IPS-15b (cell line): ENCODE measurements at regions not wholly inside any gene's neighbourhood (a gene's known extent, or its start where the extent isn't known, plus 50 kb on each side); places are given as distances from the start of the nearest gene placed in this dataset.

Source experiments
- H3K27me3 ChIP-seq: one replicate; pipeline ENCODE4 v1.6.1; 2013; ENCODE audit warnings: low read length; ENCODE audit not compliant: control insufficient read depth, insufficient read depth
- H3K36me3 ChIP-seq: one replicate; pipeline ENCODE4 v1.6.1; 2013; ENCODE audit warnings: low read length; ENCODE audit not compliant: control insufficient read depth, insufficient read depth
- H3K4me1 ChIP-seq: one replicate; pipeline ENCODE4 v1.6.1; 2013; ENCODE audit warnings: mild to moderate bottlenecking, low read length; ENCODE audit not compliant: control insufficient read depth, insufficient read depth
- H3K4me3 ChIP-seq: one replicate; pipeline ENCODE4 v1.5.1; 2013; ENCODE audit warnings: low read depth, low read length
- H3K9ac ChIP-seq: one replicate; pipeline ENCODE4 v1.6.1; 2013; ENCODE audit warnings: low read depth, mild to moderate bottlenecking, low read length
- H3K9me3 ChIP-seq: one replicate; pipeline ENCODE4 v1.6.1; 2013; ENCODE audit warnings: mild to moderate bottlenecking, low read length; ENCODE audit not compliant: control insufficient read depth, insufficient read depth

DNA sequence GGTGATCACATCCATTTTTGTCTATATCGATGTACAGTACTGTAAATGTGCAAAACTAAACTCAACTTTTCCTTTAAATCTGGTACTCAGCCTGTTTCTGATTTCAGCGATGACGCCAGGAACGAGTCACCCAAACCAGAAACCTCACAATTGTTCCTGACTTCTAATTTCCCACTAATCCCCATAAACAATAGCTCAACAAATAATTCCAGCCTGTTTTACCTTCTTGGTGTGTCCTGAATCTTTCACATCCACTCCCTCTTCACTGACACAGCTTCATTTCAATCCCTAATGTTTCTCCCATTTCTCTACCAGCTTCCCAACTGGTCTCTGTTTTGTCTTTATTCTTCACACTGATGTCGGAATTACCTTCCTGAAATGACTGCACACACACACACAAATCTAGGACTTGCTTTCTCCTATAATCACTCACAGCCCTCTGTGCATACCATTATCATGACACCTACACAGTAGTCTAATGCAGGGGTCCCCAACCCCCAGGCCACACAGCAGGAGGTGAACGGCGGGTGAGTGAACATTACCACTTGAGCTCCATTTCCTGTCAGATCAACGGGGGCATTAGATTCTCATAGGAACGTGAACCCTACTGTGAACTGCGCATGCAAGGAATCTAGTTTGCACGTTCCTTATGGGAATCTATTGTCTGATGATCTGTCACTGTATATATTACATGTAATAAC, 97.8 kb upstream of the SLC30A5 start:
- Histone ChIP-seq H3K4me3 (no peak overlapping the region), H3K9ac (no peak overlapping the region), H3K4me1 (no peaks in the 10 kb centered on the region), H3K9me3 (no peaks in the 10 kb centered on the region), H3K27me3 (no peaks in the 10 kb centered on the region), H3K36me3 (no peaks in the 10 kb centered on the region)

DNA sequence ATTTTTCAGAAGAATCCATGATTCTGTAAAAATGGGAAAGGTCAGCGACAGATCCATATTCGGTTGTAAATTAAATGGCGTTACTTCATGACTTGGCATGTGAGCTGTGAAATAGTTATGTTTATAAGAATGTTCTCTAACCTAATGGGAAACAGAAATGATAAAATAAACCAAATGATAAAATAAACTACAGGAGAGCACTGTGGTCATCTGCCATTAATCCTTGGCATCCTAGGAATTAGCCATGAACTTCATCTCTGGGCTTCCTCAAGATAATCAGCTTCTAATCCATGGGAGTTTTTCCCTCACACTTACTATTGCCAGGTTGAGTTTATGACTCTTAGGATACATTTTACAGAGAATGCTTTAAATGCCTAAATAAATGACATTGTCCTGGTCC, 94.6 kb upstream of the SLC30A5 start:
- Histone ChIP-seq H3K4me1 (no peaks in the 10 kb centered on the region), H3K9me3 (no peaks in the 10 kb centered on the region), H3K27me3 (no peaks in the 10 kb centered on the region), H3K9ac (no peak overlapping the region), H3K4me3 (no peak overlapping the region), H3K36me3 (no peaks in the 10 kb centered on the region)

DNA sequence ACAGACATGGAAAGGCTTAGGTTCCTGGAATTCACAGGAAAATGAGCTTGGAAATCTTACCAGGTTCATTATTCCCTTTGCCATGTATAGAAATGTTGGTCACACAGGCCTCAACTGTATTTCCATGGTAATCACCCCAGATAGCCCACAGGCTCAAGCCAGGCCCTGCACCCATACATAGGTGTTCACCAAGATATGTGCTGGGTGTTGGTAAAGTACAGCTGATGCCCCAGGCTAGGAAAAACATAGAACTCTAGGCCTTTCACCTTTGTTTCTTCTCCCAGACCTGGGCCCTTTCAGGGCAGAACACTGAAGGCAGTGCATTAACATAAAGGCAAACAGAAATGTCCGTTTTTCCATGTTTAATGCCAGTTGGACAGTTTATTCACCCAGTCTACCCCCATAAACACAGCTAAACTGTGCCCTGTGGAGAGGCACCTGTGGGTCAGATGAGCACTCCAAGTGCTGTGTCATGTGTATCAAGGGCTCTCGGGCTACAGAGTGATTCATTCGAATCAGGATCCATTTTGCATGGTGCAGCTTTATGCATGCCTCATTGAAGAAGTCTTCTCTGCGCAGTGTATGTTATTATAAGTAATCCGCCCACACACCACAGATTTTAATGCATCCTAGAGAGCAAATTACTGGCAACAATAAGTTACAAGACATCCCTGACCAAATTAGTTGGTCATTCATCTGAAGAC, 93.4 kb upstream of the SLC30A5 start:
- H3K4me1 ChIP-seq, result no peaks in the 10 kb centered on the region
- no peaks in the 10 kb centered on the region for H3K27me3 ChIP-seq
- no peak overlapping the region for H3K4me3 ChIP-seq
- H3K9me3 ChIP-seq, result no peaks in the 10 kb centered on the region
- H3K9ac ChIP-seq, result no peak overlapping the region
- no peaks in the 10 kb centered on the region for H3K36me3 ChIP-seq

DNA sequence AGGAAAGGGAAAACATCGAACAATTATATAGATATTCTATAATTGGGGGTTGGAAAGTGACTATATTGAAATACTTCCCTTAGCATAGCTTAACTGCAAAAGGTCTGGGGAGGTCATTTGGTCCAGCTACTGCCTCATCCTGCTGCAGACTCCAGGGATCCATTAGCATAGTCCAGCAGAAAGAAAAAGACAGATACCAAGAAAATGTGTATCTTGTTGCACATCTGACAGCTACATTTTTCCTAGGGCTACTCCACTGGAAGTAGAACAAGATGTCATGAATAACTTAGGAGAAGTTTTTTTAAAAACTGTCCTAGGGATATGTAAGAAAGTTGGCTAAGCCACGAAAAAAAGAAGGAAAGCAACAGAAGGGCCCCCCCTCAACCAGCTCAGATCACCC, 92.9 kb upstream of the SLC30A5 start:
- Histone ChIP-seq H3K4me1 (no peaks in the 10 kb centered on the region), H3K4me3 (no peak overlapping the region), H3K9ac (no peak overlapping the region), H3K27me3 (no peaks in the 10 kb centered on the region), H3K9me3 (no peaks in the 10 kb centered on the region), H3K36me3 (no peaks in the 10 kb centered on the region)

DNA sequence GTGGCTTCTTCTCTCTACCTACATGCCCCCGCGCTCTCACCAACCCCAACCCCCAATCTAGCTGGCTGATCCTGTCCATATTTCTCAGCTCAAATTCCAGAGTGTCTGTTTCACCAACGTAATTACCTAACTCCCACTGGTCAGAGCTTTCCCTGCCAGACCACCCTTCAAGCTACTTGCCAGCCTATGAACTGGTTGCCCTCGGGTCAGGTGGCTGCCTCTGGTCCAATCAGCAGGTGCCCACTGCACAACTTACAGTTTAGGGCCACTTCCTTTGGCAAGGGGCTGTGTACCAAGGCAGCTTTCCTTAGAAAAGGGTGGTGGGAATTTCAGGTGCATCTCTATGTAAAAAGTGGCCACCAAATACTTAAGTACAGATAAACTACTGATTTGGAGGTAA, 92.2 kb upstream of the SLC30A5 start:
- H3K4me3 ChIP-seq, result no peak overlapping the region
- no peaks in the 10 kb centered on the region for H3K4me1 ChIP-seq
- H3K9ac ChIP-seq, result no peak overlapping the region

DNA sequence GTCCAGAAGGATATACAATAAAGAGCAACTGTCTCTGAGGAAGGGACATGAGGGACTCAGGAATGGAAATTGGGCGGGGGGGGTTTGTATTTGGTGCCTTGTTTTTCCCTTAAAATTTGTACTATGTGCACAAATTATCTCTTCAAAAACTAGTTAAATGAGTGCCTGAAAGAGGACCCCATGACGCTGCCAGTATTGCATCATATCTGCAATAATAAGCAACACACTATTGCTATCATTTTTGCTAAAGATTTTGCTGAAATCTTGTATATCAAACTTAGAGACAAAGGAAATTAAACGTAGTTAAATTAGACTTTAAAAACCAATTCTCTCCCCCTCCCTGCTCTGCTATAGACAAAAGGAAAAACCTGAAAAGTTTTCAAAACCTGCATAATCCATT, 89.7 kb upstream of the SLC30A5 start:
- H3K27me3 ChIP-seq, result no peaks in the 10 kb centered on the region

More for the DNA sequence above, 92.2 kb upstream of the SLC30A5 start:
- Histone ChIP-seq H3K36me3 (no peaks in the 10 kb centered on the region), H3K9me3 (no peaks in the 10 kb centered on the region), H3K27me3 (no peaks in the 10 kb centered on the region)

DNA sequence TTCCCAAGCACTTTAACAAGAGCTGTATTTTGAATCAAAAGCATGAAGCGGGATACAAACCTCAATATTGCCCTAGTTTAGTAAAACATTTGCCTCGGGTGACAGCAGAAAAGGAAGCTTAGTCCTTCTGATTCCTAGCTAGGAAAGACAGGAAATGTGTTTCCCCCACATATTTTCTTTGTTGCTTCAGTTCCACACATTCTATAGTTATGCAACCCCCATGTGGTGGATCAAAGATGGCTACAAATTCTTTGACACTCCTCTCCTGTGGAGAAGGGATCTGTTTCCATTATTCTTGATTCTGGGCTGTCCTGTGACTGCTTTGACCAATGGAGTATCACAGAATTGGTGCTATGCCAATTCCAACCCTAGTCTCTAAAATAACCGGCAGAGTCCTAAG, 89.1 kb upstream of the SLC30A5 start:
- no peak overlapping the region for H3K4me3 ChIP-seq
- no peaks in the 10 kb centered on the region for H3K27me3 ChIP-seq
- H3K9me3 ChIP-seq, result no peaks in the 10 kb centered on the region
- H3K9ac ChIP-seq, result no peak overlapping the region
- no peaks in the 10 kb centered on the region for H3K36me3 ChIP-seq
- no peaks in the 10 kb centered on the region for H3K4me1 ChIP-seq

More for the DNA sequence above, 89.7 kb upstream of the SLC30A5 start:
- H3K4me3 ChIP-seq, result no peak overlapping the region
- no peaks in the 10 kb centered on the region for H3K36me3 ChIP-seq
- H3K4me1 ChIP-seq, result no peaks in the 10 kb centered on the region
- H3K9ac ChIP-seq, result no peak overlapping the region
- H3K9me3 ChIP-seq, result no peaks in the 10 kb centered on the region

DNA sequence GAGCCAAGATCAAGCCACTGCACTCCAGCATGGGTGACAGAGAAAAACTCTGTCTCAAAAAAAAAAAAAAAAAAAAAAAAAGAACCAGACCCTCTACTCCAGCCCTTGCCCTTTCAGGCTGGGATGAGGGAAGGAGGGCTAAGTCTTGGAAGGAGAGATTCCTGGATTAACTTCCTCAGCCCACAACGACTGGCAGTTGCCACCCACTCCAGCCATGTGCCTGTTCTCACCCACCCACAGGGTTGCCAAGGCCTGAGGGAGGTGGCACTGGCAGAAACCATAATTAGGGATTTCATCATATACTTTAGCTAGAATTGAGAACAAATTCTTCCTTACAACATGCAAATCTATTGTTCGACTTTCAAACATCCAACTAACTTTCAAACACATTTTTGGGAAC, 87.8 kb upstream of the SLC30A5 start:
- no peaks in the 10 kb centered on the region for H3K27me3 ChIP-seq
- H3K9me3 ChIP-seq, result no peaks in the 10 kb centered on the region
- H3K4me3 ChIP-seq, result no peak overlapping the region
- H3K36me3 ChIP-seq, result no peaks in the 10 kb centered on the region
- H3K9ac ChIP-seq, result no peak overlapping the region
- H3K4me1 ChIP-seq, result no peaks in the 10 kb centered on the region

DNA sequence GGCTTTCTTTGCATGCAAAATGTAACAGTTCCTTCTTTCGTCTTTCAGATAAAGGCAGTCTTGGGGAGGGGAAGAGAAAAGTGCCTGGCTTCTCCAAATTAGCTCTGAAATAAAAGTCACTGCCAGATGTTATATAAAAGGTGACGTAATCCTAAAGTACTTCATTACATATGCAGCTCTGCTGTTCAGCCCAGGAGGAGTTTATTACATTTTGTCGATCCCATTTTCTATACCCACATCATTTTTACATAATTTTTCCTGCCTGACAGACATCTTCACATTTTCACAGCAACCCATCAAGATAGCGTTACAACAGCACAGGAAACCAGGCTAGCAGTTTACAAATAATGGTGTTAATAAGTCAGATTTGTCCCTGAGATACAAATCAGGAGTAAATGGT, 86.7 kb upstream of the SLC30A5 start:
- H3K9ac ChIP-seq, result no peak overlapping the region
- no peaks in the 10 kb centered on the region for H3K36me3 ChIP-seq
- no peak overlapping the region for H3K4me3 ChIP-seq
- H3K4me1 ChIP-seq, result no peaks in the 10 kb centered on the region
- H3K27me3 ChIP-seq, result no peaks in the 10 kb centered on the region
- no peaks in the 10 kb centered on the region for H3K9me3 ChIP-seq

DNA sequence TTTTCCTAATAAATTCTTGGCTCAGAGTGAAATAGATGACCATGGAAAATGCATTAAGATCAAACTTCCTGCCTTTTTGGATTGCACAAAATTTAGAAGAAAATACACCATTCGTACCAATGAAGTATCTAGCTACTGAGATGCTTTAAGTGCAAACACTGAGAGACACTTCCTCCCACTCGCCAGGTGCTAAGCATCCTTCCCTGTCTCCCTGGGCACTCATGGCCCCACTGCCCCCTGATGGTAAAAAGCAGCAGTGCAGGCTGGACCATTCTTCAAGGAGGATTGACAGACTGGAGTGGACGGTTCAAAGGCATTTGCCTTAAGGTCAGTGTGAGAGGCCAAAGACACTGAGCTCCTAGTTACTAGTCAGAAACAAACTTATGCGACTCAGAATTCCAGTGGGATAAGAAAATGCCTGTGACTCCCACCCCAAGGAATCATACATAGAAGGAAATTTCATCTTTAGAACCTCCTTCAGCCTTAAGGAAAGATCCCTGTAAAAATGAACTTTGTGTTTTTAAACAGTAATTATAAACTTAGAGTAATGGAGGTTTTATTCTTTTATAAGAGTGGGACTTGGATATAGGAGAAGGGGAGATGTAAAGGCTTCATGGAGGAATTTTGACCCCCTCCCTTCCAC, 86.0 kb upstream of the SLC30A5 start:
- Histone ChIP-seq H3K36me3 (no peaks in the 10 kb centered on the region), H3K9me3 (no peaks in the 10 kb centered on the region), H3K4me3 (no peak overlapping the region), H3K4me1 (no peaks in the 10 kb centered on the region), H3K27me3 (no peaks in the 10 kb centered on the region), H3K9ac (no peak overlapping the region)

DNA sequence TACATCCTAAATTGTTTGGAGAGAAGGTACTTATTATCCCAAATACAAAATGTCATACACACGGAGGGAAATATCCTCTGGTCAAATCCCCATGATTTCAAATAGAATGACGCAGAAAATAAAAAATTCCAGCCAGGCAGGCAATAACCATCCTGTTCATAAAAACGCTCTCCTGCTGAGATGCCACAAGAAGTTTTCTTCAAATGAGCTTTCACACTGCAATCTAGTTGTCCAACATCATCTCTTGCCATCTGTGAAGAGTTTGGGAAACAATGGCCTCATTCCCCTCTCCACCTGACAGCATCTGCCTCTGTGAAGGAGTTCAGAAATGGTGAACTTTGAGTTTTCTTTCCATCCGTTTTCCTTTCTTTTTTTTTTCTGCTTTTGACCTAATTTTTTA, 83.3 kb upstream of the SLC30A5 start:
- no peak overlapping the region for H3K9ac ChIP-seq
- H3K9me3 ChIP-seq, result no peaks in the 10 kb centered on the region
- no peaks in the 10 kb centered on the region for H3K27me3 ChIP-seq
- no peaks in the 10 kb centered on the region for H3K36me3 ChIP-seq
- no peak overlapping the region for H3K4me3 ChIP-seq
- H3K4me1 ChIP-seq, result no peaks in the 10 kb centered on the region

DNA sequence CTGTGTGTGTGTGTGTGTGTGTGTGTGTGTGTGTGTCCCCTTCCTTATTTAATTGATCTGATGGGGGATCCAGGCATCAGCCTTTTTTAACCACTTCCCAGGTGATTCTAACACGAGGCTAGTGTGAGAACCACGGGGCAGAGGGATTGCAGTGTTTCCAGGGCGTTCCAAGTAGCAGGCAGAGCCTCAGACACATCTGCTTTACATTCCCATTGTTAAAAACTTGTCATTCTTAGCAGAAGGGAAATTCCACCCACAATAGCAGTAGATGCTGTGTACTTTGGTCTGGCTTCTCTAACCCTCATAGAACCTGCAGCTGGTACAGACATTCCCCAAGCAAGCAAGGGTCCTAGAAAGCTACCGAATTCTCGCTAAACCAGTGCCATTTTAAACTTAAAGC, 81.9 kb upstream of the SLC30A5 start:
- H3K4me3 ChIP-seq, result no peak overlapping the region
- no peak overlapping the region for H3K9ac ChIP-seq
- H3K27me3 ChIP-seq, result no peaks in the 10 kb centered on the region
- no peaks in the 10 kb centered on the region for H3K9me3 ChIP-seq
- no peaks in the 10 kb centered on the region for H3K4me1 ChIP-seq
- H3K36me3 ChIP-seq, result no peaks in the 10 kb centered on the region
